ENCODE measurements at regions not wholly inside any gene's neighbourhood (a gene's known extent, or its start where the extent isn't known, plus 50 kb on each side); places are given as distances from the start of the nearest gene placed in this dataset.
"Not testable (repeated sequence)": the region's sequence is repeated elsewhere in the genome, so short reads cannot be mapped to it uniquely, and the experiment has no call there.

DNA sequence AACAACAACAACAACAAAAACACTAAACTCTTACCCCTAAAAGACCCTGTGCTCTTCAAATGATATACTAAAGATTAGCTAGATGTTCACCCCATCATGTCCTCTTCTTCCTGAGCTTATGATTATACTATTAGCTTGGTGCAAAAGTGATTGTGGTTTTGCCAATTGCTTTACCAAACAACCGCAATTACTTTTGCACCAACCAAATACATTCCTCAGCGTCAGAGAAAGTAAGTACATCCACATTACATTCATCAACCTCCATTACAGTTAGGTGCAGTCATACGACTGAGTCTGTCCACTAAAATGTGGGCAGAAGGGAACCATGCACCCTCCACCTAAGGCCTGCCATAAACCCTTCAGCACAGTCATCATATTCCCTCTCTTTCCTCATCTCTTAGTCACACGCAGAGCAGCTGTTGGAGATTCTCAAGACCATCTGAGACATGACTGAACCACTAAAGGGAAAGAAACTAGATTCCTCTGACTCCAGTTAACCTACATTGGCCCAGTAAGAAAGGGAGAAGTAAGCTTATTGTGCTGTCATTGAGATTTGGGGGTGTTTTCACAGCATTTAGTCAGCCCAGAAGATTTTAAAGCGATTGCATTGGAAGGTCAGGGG lies 181.6 kb upstream of the TLE4 start:
- no peak for DNase-seq (ENCODE audit: low spot score)

DNA sequence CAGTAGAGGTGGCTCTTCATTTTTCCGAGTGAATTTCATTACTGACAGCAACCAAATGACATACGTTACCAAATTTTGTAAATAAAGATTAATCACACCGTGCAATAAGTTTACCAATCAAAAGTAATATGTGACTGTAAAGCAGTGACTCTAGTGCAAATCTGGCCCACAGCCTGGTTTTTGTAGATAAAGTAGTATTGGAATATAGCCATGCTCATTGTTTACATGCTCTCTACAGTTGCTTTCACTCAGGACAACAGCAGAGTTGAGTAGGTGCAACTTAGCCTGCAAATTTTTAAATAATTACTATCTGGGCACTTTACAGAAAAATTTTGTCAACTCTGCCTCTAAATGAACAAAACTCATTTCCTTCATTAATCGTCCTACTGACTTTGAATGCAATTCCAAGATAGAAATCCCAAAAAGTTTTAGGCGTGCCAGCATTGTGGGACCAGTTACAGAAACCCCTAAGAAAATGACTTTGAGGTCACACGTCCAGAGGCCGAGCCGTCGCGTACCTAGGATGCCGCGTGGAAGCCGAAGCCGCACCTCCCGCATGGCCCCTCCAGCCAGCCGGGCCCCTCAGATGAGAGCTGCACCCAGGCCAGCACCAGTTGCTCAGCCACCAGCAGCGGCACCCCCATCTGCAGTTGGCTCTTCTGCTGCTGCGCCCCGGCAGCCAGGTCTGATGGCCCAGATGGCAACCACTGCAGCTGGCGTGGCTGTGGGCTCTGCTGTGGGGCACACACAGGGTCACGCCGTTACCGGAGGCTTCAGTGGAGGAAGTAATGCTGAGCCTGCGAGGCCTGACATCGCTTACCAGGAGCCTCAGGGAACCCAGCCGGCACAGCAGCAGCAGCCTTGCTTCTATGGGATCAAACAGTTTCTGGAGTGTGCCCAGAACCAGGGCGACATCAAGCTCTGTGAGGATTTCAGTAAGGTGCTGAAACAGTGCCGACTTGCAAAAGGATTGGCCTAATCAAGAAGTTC lies 180.7 kb upstream of the TLE4 start:
- DNase-seq (ENCODE audit: low spot score), result no peak

DNA sequence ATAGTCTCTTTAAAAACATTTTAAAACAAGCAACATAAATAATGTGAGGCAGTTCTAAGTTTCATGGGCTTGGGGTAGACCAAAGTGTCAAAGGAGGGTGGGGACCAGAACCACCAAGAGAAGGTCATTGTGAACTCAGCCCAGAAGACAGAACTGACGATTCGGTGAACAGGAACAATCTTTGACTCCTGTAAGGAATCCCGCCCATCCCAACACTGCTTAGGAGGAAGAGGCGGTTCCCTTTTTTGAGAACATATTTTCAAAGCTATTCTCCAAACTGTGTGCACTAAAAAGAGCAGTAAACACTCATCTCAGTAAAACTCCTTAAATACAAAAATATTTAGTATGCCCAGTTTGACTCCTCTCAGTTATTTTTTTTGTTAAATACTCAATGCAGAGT lies 176.5 kb upstream of the TLE4 start:
- DNase-seq (ENCODE audit: low spot score), result no peak

DNA sequence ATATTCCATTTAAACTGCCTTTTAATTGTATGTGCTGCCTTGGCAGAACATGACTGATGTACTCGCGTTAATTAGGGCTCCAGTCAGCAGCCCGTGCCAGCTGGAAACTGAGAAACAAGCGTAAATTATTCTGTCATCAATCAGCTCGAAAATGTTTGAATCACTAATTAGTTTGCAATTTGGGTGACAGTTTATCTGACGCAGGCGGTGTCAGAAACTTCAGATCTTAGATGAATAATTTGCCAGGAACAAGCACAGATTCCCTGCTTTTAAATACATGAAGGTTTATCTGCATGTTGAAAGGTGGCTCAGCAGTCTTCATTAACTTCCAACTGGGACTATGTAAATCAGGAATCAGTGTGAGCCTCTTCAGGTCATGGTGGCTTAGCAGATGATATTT lies 176.0 kb upstream of the TLE4 start:
- no peak for DNase-seq (ENCODE audit: low spot score)

DNA sequence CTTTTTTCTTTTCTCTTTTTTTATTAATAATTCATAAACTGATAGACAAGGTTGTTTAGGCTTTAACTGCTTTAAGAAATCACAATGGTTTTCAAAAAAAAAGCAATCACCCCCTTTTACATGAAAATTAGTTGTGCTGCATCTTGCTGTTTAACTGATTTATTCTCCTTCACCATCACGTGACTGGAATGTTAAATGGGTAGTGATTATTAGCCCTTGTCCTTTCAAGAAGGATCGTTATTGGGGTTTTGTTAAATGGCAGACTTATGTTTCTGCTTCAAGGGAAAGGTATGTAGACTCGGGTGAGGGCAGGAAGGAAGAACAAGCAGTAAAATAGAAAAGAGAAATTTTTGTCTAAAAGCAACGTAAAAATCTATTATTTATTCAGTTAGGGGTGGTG lies 175.6 kb upstream of the TLE4 start:
- DNase-seq (ENCODE audit: low spot score), result no peak

DNA sequence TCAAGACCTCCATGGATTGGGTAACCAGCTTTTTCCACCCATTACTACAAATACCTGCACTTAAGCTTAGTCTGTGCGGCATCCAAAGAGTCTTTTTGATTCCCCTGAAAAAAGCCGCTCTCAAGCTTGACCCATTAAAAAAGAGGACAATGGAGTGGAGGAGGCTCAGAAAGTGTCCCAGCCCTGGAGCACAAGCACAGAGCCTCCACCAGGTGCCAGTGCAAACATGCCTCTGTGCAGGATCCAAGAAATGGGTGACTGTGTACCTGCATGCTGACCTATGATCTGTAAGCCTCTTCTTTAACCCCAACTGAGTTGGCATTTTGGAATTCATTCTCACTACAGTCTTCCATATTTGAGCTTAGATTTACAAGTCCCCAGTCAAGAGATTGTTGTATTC lies 168.3 kb upstream of the TLE4 start:
- DNase-seq (ENCODE audit: low spot score), result no peak

DNA sequence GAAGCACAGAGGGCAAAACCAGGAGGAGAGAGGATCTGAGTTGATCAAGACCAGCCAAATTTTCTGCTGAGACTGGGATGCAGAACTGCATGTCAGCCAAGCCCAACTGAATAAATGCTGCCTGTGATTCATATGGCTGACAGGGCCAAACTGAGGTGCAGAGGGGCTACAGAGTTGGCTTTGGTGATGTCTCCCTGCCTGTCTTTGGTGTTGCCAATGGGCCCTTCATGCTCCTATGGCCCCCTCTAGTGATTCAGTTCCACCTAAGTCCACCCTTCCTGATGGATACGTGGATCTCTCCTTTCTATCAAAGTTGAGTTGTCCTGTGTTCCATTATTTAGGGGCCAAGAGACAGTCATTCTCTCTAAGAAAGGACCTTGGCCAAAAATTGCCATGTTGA lies 163.6 kb upstream of the TLE4 start:
- peak; percentile 5 for DNase-seq (ENCODE audit: low spot score)

DNA sequence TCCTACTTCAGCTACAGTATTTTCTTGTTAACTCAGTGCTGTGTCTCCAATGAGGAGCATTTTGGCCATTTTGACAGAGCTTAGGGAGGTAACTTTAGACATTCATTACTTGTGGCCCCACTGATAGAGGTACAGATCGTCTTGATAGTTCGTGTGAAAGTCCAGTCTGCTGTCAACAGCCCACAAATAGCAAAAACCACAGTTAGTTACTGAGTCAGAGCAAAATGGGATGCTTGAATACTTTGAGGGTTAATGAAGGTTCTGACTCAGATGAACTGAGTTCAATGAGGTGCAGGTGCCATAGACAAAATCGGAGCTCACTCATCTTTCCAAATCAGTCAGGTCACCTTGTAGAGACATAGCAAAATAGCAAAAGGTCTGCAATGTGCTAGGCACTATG lies 163.1 kb upstream of the TLE4 start:
- DNase-seq (ENCODE audit: low spot score), result no peak

DNA sequence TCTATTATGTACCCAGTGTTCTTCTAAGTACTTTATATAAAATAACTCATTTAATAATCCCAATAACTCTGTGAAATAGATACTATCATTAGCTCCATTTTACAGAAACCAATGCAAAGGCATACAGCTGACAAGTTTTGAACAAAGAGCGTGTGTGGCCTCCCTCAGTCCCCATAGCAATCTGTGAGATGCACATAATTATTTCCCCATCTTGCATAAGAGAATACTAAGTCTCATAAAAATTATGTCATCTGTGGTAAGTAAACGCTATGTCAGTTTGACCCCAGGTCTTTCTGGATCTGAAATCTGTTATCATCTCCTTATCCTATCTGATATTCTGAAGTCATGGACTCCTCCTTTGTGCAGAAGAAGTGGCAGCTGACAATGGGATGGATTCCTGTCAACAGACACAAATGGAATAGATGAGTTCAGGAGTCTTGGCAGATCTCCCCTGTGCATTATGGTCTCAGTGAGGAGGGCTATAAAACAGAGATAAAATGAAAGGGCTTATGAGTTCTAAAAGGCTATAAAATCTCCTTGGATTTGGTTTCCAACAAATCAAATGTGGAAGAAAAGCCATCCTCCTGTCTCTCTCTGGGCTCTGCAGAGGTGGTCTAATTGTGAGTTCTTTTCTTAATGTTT lies 162.5 kb upstream of the TLE4 start:
- DNase-seq (ENCODE audit: low spot score), result no peak

DNA sequence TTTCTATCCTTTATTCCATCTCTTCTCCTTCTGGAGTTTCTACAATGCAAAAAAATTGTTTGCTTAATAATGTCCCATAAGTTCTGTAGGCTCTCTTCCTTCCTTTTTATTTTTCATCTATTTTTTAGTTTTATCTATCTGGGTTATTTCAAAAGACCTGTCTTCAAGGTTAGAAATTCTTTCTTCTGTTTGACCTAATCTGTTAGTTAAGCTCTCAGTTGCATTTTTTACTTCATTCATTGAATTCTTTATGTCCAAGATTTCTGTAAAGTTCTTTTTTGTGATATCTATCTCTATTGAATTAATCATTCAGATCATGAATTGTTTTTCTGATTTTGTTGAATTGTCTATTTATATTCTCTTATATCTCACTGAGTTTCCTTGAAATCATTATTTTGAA lies 145.9 kb upstream of the TLE4 start:
- no peak for DNase-seq (ENCODE audit: low spot score)

DNA sequence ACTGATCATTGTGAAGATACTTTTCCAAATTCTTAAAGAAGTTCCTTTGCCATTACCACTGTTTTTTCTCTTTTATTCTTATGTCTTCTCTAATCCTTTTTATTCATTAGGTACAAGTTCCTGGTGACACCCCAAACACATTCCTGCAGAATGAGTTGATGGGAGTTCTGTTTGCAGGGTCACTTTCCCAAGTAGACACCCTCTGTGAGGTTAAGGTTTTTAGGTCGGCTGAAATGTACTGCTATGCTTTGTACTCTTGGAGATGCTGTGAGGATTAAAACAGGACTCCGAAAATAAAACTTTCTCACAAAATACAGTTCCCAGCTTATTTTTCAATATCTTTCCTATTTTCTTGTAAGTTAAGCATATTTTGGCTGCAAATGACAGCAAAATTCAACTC lies 143.3 kb upstream of the TLE4 start:
- no peak for DNase-seq (ENCODE audit: low spot score)

DNA sequence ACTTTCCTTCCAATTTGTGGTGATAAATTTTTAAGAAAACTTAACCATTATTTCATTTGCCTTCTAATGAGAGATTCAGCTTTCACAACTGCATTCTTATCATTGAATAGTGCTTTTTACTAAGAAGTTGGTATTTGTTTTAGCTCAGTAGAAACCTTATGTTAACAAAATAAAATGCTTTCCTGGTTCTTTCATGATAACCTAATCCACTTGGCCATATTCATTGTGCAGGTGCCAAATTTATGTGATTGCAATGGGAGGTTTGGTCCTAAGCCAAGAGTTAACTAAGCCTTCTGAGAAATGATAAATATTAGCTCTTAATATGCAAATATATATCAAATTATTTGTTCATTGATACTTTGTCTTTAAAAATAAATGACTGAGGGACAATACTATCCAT lies 141.1 kb upstream of the TLE4 start:
- DNase-seq (ENCODE audit: low spot score), result no peak

DNA sequence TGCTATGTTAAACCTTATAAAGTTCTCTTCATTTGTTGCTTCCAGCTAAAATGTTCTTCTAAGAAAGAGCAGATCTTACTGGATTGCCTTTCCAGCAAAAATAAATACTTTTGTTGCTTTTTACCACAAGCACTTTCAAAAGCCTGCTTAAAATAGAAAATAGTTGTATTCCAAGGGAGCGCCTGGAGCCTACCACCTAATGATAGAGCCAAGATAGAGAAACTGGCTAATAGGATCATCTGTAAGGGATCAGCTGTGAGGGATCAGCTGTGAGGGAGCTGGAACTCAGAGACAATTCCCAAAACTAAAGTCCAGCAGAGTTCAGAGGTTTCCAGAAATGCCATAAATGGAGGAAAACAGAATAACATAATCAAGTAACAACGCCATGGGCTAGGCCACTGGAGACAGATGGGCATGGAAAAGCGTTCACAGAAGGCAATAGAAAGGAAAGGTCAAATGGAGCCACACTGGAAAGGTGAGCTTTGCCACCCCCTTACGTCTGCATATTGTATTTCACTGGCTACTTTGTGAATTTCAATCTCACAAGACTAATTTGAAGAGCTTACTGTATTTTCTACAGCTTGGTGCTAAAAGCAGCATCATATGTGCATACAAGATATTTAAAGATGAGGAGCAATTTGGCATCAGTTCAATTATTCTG lies 140.6 kb upstream of the TLE4 start:
- DNase-seq (ENCODE audit: low spot score), result no peak

DNA sequence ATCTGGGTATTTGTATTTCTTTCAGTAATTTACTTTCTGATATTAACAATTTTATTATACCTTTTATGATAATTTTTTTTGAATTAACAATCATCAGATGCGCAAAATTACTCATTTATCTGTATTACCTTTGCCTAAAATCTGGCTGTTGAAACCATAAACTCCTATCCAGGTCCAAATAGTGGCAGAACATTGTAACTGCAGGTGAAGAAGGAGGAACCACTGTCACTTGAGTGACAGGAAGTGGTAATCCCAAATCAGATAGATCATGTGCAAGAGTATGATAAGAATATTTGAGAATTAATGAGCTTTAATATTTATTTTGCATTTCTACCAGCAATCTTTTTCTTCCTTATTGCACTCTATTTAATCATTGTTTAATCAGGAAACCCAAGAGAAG lies 139.3 kb upstream of the TLE4 start:
- DNase-seq (ENCODE audit: low spot score), result no peak

DNA sequence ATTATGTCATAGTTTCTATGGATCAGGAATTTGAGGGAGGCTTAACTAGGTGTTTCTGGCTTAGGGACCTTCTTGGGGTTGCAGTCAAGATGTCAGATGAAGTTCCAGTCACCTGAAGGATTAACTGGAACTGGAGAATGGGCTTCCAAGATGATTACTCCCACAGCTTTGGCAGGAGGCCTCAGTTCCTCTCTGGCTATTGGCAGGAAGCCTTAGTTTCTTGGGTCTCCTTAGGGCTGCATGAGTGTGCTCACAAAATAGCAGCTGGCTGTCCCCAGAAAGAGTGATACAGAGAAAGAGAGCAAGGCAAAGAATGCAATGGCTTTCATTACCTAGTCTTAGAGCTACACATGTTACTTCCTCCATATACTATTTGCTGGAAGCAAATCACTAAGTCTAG lies 138.1 kb upstream of the TLE4 start:
- DNase-seq (ENCODE audit: low spot score), result no peak

DNA sequence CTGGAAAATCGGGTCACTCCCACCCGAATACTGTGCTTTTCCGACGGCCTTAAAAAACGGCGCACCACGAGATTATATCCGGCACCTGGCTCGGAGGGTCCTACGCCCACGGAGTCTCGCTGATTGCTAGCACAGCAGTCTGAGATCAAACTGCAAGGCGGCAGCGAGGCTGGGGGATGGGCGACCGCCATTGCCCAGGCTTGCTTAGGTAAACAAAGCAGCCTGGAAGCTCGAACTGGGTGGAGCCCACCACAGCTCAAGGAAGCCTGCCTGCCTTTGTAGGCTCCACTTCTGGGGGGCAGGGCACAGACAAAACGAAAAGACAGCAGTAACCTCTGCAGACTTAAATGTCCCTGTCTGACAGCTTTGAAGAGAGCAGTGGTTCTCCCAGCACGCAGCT lies 132.5 kb upstream of the TLE4 start:
- not testable (repeated sequence) for DNase-seq (ENCODE audit: low spot score)

DNA sequence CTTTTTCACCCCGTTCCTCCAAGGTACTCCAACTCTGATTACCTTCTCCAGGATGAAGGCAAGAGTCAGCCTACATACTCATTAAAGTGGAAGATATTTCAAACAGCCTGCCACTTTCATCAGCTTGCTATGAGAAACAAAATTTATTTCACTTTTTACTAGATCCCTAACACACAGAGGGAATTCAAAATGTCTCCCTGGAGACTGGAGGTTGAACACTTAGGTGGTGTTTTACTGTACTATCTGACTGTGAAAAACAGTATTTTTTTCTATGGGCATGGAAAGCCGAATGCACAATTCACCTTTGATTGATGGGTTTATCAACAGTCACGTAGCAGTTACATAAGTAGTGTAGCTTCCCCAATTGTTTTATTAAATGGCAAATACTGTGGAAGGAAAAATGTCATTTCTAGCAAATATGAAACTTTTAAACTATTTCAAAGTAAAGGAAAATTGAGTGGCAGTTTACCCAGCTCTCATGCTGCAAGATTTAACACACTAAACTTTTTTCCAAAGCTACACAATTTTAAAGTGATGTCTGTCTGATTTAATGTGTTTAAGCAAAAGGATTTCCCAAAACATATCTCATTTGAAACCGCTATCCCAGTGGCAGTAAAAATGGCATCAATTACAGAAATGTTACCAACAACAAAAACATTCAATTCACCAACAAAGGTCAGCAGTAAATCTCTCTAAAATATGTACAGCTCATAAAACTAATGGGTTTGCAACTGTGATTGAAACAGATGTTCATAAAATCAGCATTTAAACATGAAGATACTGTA lies 125.0 kb upstream of the TLE4 start:
- no peak for DNase-seq (ENCODE audit: low spot score)

DNA sequence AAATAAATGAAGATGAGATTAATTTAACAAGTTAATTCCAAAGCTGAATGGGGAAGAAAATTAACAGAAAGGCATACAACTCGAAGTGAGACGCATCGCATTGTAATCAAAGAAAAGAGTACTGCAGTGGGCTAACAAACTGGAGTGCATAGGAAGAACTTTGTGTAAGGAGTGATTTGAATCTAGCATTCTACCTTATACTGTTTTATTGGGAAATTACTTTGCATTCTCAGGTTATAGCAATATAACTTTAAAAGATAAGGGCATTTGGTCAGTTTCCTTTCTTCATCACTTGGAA lies 124.5 kb upstream of the TLE4 start:
- no peak for DNase-seq (ENCODE audit: low spot score)

DNA sequence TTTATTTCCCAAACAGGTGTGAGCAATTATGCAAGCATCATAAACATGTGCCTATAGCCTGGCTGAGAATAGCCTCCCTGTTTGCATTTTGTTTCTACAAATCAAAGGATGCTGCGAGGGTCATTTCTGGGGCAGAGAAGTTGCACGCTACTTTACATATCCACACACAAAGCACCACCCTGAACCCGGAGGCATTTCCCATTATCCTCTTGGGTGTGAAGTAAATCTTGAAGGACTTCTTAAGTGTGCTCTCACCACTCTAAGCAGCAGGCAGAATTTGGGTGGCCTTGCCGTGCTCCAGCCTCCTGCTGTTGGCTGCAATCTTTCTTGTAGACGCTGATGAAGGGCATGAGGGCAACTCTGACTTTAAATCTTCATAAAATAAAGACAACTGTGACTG lies 124.0 kb upstream of the TLE4 start:
- DNase-seq (ENCODE audit: low spot score), result no peak

DNA sequence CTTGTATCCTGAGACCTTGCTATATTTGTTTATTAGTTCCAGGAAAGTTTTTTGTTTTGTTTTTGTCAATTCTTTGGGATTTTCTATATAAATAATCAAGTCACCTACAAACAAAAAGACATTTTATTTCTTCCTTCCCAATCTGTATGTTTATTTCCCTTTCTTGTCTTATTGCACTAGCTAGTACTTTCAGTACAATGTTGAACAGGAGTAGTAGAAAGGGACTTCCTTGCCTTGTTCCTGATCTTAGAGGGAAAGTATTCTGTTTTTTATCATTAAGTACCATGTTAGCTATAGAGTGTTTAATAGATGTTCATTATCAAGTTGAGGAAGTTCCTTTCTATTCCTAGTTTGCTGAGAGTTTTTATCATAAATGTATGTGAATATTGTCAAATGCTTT lies 119.5 kb upstream of the TLE4 start:
- no peak for DNase-seq (ENCODE audit: low spot score)

DNA sequence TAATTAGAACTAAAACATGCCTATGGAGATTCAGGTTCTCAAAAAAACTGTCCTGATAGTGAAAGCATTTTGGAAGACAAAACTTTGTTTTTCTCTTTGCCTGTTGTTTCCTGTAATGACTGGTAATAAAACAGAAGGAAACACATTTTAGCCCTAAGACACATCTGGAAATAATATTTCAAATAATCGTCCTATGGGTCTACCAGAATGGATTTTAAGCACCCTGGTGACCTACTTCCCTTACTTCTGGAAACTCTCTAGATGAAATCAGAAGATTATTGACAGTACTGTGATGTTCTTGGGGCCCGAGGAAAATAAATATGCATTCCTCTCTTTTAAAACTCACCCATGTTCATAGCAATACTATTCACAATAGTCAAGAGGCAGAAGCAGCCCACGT lies 110.1 kb upstream of the TLE4 start:
- DNase-seq (ENCODE audit: low spot score), result no peak

DNA sequence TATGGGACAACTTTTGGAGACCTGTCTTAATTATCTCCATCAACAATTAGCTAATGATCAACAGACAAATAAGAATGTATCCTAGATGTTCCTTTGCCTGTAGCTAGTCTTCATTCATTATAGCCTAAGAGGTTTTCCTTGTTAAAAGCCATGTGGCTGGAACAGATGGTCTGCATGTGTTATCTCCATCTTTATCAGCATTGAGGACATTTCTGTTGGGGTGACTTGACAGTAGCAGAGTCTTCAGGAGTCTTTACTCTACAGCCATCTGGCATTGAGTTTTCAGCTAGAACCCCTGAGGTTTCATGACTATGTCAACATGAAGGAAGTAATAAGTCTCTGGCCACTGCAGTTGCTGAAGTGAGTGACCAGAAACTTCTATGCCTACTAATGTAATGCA lies 106.6 kb upstream of the TLE4 start:
- DNase-seq (ENCODE audit: low spot score), result no peak

All from SW480 (cell line).